GM20431 (cell line): ENCODE measurements at regions not wholly inside any gene's neighbourhood (a gene's known extent, or its start where the extent isn't known, plus 50 kb on each side); places are given as distances from the start of the nearest gene placed in this dataset.

Experiments used
- in situ Hi-C: fragments of 300-500 bp; cut with MseI, MboI; formaldehyde crosslinking; loops from one replicate; pipeline ENCODE4 v1.15.0; 2020; ENCODE audit warnings: low sequenced_read_pairs; ENCODE audit not compliant: unreplicated experiment

- in situ Hi-C loops: no loop called here
Measured at GRCh38 chr3:124268355-124268754, 276.4 kb upstream of the ROPN1 start.

GRCh38 chr3:124269619-124270018, 277.7 kb upstream of the ROPN1 start:
- in situ Hi-C loops: no loop called here

- in situ Hi-C loops: no loop called here
Measured at GRCh38 chr3:124272605-124273151, 280.8 kb upstream of the ROPN1 start.

GRCh38 chr3:124273651-124274050, 281.7 kb upstream of the ROPN1 start:
- in situ Hi-C loops: no loop called here

- in situ Hi-C loops: no loop called here
Measured at GRCh38 chr3:124274051-124274450, 282.1 kb upstream of the ROPN1 start.

GRCh38 chr3:124275412-124275811, 283.5 kb upstream of the ROPN1 start:
- in situ Hi-C loops: no loop called here

GRCh38 chr3:124276133-124276532, 284.2 kb upstream of the ROPN1 start:
- in situ Hi-C loops: no loop called here

- in situ Hi-C loops: no loop called here
Measured at GRCh38 chr3:124276539-124277143, 284.7 kb upstream of the ROPN1 start.

- in situ Hi-C loops: no loop called here
Measured at GRCh38 chr3:124277144-124277890, 285.4 kb upstream of the ROPN1 start.

GRCh38 chr3:124281453-124282316, 289.8 kb upstream of the ROPN1 start:
- in situ Hi-C loops: no loop called here

- in situ Hi-C loops: no loop called here
Measured at GRCh38 chr3:124282751-124283651, 291.1 kb upstream of the ROPN1 start.

GRCh38 chr3:124283652-124284023, 291.7 kb upstream of the ROPN1 start:
- in situ Hi-C loops: no loop called here

- in situ Hi-C loops: no loop called here
Measured at GRCh38 chr3:124288996-124289395, 297.1 kb upstream of the ROPN1 start.

GRCh38 chr3:124291008-124291407, 299.1 kb upstream of the ROPN1 start:
- in situ Hi-C loops: no loop called here

- in situ Hi-C loops: no loop called here
Measured at GRCh38 chr3:124292329-124292728, 300.4 kb upstream of the ROPN1 start.

- in situ Hi-C loops: no loop called here
Measured at GRCh38 chr3:124293584-124293983, 301.7 kb upstream of the ROPN1 start.

GRCh38 chr3:124295362-124295761, 303.4 kb upstream of the ROPN1 start:
- in situ Hi-C loops: no loop called here

- in situ Hi-C loops: no loop called here
Measured at GRCh38 chr3:124296406-124296805, 304.5 kb upstream of the ROPN1 start.

- in situ Hi-C loops: no loop called here
Measured at GRCh38 chr3:124297062-124297980, 305.4 kb upstream of the ROPN1 start.
